ELF-1 (cell line): ENCODE measurements at regions not wholly inside any gene's neighbourhood (a gene's known extent, or its start where the extent isn't known, plus 50 kb on each side); places are given as distances from the start of the nearest gene placed in this dataset.

Experiments
- DNase-seq: peaks from one replicate; pipeline ENCODE4 v3.0.0-alpha.2; 2016; ENCODE audit warnings: low read depth, low spot score

DNA sequence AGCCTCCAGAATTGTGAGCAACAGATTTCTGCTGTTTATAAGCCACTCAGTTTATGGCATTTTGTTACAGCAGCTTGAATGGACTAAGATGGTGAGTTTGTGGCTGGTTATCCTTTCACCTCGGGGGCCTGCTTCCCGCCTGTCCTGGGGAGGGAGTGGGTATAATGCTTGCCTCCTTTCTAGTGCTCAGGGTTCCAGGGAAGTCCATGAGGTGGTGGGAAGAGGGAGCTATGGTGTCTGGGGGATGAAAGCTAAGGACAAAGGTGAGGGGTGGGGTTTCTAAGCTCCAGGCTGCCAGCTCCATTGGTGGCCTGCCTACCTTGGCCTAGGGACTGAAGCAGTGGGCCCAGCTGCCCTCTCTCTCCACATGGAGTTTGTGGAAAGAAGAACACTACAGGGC is 50.2 kb upstream of the SDK2 start:
- no peak for DNase-seq

DNA sequence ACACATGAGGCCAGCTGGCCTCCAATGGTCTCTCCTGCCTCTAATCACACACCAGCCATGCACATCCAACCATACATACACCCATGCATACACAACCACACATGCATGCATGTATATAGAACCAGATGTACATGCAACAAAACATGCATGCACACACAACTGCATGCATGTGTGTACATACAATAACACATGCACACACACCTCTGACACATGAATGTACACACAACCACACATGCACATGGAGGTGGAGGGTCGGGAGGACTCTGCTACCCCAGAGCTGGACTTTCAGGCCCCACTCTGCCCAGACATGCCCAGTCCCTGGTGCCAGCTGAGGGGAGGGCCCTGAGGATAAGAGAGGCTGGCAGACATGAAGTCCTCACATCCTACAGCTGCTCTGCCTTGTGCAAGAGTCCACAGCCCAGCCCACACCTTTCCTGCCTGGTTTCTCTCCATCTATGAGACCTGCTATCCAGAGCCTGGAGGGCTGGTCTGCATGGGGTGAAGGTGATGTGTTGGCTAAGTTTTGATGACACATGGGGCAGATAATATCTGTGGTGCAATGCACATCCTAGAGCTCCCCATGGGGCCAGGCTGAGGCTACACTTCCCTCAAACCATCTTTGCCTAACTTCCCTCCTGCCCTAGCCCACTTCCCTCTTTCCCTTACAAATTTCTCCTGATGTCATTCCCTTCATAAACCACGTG is 50.9 kb upstream of the SDK2 start:
- no peak for DNase-seq

GRCh38 chr17:73696251-73696650 is 52.0 kb upstream of the SDK2 start:
- DNase-seq: no peak

GRCh38 chr17:73697872-73698271 is 53.6 kb upstream of the SDK2 start:
- no peak for DNase-seq

DNA sequence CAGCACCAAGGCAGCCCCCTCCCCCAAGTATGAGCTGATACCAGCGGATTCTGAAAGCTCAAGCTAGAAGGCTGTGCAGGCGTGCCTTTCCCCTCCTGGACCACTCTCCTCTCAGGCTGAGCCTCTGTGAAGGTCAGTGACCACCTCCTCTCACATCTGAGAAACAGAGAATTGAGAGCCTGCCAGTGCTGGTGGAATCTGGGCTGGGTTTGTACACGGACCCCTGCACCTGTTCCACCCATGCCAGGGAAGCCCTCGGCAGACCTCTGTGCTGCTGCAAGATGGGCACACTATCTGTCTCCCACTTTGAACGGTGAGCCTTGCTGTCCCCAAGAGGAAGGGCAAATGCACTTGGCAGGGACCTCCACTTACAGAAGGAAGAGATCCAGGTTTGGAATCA is 54.7 kb upstream of the SDK2 start:
- no peak for DNase-seq

DNA sequence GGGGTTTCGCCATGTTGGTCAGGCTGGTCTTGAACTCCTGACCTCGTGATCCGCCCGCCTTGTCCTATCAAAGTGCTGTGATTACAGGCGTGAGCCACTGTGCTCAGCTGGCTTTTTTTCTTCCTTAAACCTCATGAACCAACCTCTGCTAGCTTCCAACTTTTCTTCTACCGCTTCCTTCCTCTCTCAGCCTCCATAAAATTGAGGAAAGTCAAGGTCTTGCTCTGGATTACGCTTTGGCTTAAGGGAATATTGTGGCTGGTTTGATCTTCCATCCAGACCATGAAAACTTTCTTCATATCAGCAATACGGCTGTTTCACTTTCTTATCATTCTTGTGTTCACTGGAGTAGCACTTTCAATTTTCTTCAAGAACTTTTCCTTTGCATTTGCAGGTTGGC is 57.5 kb upstream of the SDK2 start:
- DNase-seq: no peak

- DNase-seq: peak; percentile 36
These were observed 58.9 kb upstream of the SDK2 start for GRCh38 chr17:73703192-73703591.

GRCh38 chr17:73703917-73704316 is 59.7 kb upstream of the SDK2 start:
- no peak for DNase-seq

DNA sequence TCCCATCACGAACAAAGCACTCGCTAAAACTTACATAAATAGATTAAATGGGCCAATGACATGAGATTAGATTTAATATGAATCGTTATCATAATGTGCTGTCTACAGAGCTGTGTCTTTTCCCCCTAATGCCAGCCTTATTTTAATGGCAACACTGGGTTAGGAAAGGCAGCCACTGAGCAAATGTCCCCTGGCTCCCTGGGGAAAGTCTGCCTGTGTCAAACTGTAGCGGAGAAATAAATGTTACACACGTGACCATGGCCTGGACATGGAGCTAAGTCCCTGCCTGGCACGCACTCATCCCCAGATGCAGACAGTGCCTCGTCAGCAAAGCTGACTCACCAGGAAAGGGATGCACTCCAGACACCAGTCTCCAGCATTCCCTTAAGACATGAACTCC is 61.3 kb upstream of the SDK2 start:
- DNase-seq: peak; percentile 27

DNA sequence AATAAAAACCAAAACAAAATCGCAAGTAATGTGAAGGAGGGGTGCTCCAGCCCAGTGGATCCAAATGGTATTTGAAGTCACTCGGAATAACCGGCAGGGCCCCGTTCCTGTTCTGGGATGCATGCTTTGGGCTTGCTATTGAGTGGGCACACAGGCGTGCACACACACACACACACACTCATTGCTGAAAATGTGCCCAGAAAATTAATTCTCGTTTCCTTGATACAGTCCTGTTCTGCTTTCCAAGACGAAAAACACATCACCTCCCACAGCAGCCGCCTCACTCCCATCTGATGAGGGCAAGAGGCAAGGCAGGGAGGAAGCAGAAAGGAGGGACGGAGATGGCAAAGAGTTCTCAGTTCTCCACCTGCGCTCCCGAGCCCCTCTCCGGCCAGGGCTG is 62.2 kb upstream of the SDK2 start:
- DNase-seq: no peak

DNA sequence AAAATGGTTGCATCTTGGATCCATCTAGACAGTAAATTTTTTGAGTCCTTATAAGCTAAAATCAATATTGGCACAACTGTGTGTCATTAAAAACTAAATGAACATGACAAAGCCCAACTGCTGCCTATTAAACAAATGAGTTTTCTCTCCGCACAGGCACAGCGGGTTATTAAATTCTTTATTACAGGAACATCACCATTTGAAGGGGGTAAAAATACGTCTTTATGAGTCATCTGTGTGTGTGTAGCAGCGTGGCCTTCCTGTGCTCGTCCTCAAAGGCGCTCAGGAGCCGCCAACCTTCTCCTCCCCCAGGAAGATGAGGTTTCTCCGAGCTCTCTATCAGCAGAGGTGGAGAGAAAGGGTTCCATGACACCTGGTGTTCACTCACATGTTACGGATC is 62.6 kb upstream of the SDK2 start:
- DNase-seq: no peak

DNA sequence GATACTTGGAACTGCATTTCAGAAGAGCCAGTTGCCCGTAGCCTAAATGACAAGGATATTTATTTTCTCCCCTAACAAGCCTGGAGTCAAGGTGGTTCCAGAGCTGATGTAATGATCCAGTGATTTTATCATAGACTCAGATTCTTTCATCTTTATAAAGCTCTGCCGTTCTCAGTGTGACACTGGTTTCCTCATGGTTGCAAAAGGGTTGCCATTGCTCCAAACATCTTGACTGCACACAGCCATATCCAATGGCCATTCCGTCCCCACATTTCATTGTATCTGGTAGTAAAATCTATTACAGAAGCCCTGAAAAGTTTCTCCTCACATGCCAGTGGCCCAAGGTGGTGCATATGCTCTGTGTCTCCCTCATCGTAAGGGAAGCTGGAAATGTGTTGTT is 63.1 kb upstream of the SDK2 start:
- no peak for DNase-seq

DNA sequence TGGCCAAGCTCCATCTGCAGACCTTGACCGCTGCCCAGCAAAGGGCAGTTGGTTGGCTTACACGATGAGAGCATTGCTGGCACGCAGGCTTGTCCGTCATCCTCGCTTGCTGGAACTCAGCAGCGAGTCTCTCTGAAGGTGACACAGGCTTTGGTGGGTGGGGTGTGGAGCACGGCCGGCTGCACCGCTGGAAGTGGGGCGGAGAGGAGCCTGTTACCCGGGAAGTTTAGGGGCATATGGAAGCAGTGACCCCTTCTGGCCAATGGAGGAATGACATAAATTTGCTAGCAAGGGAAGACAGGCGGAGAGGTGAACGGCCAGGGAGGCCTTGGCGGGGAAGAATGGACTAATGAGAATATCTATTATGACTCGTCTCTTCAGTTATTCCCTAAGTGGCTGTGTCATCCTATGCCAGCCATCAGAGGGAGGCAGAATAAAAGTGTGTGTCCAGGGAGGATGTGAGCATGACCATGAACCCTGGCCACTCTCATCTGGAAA is 65.9 kb upstream of the SDK2 start:
- peak; percentile 83 for DNase-seq

DNA sequence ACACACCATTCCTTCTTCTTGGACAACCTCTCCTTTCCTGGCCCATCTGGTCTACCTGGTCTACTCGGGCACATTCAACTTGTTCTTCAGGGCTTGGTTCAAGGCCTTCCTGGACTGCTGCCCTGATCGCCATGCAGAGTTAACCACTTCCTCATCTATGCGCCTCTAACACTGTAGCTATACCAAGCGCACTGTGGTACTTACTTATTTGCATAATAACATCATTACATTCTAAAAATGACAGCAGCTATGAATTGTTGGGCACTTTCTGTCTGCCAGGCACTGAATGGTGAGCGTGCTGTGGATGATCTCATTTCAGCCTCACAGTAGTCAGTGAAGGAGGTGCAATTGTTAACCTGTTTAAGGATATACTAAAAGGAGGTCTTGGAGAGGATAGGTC is 66.9 kb upstream of the SDK2 start:
- no peak for DNase-seq

GRCh38 chr17:73711916-73712315 is 67.7 kb upstream of the SDK2 start:
- DNase-seq: no peak

GRCh38 chr17:73713136-73713535 is 68.9 kb upstream of the SDK2 start:
- no peak for DNase-seq

DNA sequence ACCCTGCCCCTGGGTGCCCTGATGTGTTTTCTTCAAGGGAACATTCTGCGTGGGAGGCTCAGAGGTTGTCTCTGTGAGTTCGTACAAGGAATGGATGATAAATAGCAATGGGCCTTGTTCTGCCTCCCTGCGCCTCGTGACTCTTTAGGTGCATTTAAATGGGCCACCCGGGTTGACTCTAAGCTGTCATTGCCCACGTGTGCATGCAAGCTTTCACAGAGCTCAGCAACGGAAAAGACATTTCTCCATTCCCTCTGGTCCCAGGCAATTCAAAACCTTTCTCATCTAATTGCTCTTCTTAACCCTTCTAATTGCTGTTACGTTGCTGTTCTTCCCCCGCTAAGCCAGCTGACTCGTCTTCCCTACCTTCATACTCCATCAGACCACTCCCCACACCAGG is 71.5 kb upstream of the SDK2 start:
- DNase-seq: no peak

- DNase-seq: no peak
These were observed 73.4 kb upstream of the SDK2 start for GRCh38 chr17:73717690-73718089.

DNA sequence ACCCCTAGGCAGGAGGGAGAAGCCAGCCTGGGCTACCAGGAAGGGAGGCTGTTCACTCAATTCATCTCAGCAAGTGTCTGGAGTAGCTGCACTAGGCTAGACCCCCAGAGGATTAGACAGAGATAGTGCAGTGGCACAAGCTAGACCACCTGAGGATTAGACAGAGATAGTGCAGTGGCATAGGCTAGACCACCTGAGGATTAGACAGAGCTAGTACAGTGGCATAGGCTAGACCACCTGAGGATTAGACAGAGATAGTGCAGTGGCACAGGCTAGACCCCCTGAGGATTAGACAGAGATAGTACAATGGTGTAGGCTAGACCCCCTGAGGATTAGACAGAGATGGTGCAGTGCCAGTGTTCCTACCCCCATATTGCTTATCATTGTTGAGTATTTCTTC is 74.1 kb upstream of the SDK2 start:
- DNase-seq: no peak

DNA sequence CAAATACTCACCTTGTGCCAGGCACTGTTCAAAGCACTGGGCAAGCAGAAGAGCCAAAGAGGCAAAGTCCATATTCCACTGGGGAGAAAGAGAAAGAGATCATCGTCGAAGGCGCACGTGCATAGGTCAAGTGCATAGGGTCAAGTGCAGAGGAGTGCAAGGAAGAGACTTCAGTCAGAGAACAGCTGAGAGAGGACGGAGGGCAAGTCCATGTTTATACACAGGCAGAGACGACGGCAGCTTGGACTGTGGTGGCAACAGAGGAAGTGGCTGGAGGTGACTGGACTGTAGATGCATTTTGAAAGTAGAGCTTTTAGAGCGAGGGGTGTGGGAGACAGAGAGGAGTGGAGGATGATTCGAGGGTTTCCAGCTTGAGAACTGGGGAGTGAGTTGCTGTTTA is 74.7 kb upstream of the SDK2 start:
- no peak for DNase-seq

DNA sequence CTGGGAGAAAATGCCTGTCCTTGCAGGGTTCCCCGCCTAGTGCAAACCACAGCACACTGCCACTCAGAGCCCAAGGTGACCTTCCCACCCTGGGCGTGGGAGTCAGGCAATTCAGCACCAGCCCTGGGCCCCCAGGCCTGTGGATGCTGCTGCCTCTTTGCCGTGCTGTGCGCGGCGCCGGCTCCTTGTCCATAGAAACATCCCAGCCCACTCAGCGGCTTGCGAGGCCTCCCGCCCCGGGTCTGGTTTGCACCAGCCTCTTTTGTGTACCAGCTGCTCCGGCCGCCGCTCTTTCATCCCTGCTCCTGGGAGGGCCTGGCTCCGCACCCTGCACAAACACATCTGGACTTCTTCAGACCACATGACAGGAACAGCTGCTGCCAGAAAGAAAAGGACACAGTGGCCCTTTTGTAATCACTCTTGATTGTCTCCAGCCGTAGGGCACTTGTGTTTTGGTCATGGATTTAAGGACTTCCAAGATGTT is 75.4 kb upstream of the SDK2 start:
- DNase-seq: peak; percentile 94

GRCh38 chr17:73720187-73720834 is 76.1 kb upstream of the SDK2 start:
- DNase-seq: peak; percentile 82

GRCh38 chr17:73722165-73722564 is 77.9 kb upstream of the SDK2 start:
- no peak for DNase-seq
